ENCODE measurements at regions not wholly inside any gene's neighbourhood (a gene's known extent, or its start where the extent isn't known, plus 50 kb on each side); places are given as distances from the start of the nearest gene placed in this dataset.

- DNase-seq (ENCODE audit: low read depth in 1 of 2, low spot score in 2 of 2): no peak
- no peaks in the 10 kb centered on the region for H3K79me1 ChIP-seq (ENCODE audit: low read depth, low read length)
- H3K18ac ChIP-seq (ENCODE audit: extremely low read depth, low read length): no peak overlapping the region
- no peak overlapping the region for H2BK20ac ChIP-seq (ENCODE audit: low read length)
- H4K91ac ChIP-seq (replicated peaks; ENCODE audit: insufficient read length, low read length): no peak overlapping the region
- H4K8ac ChIP-seq (ENCODE audit: extremely low read depth, insufficient read depth, low read length): no peak overlapping the region
- H2AK5ac ChIP-seq (ENCODE audit: low read depth, low read length): no peak overlapping the region
- H2BK12ac ChIP-seq (ENCODE audit: low read depth, low read length): no peak overlapping the region
- no peak overlapping the region for H2BK120ac ChIP-seq (replicated peaks; ENCODE audit: low read depth, low read length)
- H3K4me2 ChIP-seq (ENCODE audit: insufficient read depth in 1 of 2, low read depth in 2 of 2, low read length in 2 of 2): no peak overlapping the region
- ChIA-PET POLR2A (ENCODE audit: partially characterized antibody) (no interaction called here), CTCF (ENCODE audit: partially characterized antibody) (interaction anchor here (0.5 to 1.5 kb wide), 4 partner anchors 11 to 102 kb away, joined by 3 read pairs; no protein-coding TSS in a partner anchor)
- no peak overlapping the region for H3K27ac ChIP-seq (ENCODE audit: low read depth, low read length)
- no peak for FAIRE-seq
- H3K4me1 ChIP-seq (replicated peaks in 1 of 4; ENCODE audit: control insufficient read depth in 3 of 4, insufficient read depth in 4 of 4, low read length in 3 of 4): no peaks in the 10 kb centered on the region; a peak in 1 of 7 replicates
- 0 out of 2 replicates have a peak, but pooled peaks cover 3% of the 10 kb centered on the region for H3K23me2 ChIP-seq (ENCODE audit: low read depth, low read length)
- no peak overlapping the region for H2BK5ac ChIP-seq (ENCODE audit: low read depth, low read length)
- no peak overlapping the region for H3K4ac ChIP-seq (replicated peaks; ENCODE audit: insufficient read length, low read depth, low read length)
- no peaks in the 10 kb centered on the region for H3K36me3 ChIP-seq (ENCODE audit: control insufficient read depth in 2 of 4, insufficient read depth in 4 of 4, low read length in 3 of 4)
- no peak overlapping the region for H2AFZ ChIP-seq (ENCODE audit: low read length)
- H3K23ac ChIP-seq (ENCODE audit: insufficient read length): no peak overlapping the region
- H3K27me3 ChIP-seq (replicated peaks in 1 of 4; ENCODE audit: control insufficient read depth in 3 of 4, extremely low read depth in 1 of 4, insufficient read depth in 3 of 4, low read length in 3 of 4): no peaks in the 10 kb centered on the region
- H4K20me1 ChIP-seq (replicated peaks in 1 of 2; ENCODE audit: control insufficient read depth in 1 of 2, insufficient read depth in 2 of 2, low read length in 2 of 2): no peaks in the 10 kb centered on the region
- no peak overlapping the region for H4K5ac ChIP-seq (ENCODE audit: insufficient read length, low read depth, low read length)
- H3K9me3 ChIP-seq (ENCODE audit: insufficient read depth in 2 of 2, low read depth in 1 of 2, low read length in 1 of 2): no peaks in the 10 kb centered on the region
- no peak overlapping the region for H3K9ac ChIP-seq (replicated peaks in 1 of 4; ENCODE audit: extremely low read depth in 1 of 4, low read depth in 3 of 4, low read length in 3 of 4)
- TF ChIP-seq, protein P1, sequence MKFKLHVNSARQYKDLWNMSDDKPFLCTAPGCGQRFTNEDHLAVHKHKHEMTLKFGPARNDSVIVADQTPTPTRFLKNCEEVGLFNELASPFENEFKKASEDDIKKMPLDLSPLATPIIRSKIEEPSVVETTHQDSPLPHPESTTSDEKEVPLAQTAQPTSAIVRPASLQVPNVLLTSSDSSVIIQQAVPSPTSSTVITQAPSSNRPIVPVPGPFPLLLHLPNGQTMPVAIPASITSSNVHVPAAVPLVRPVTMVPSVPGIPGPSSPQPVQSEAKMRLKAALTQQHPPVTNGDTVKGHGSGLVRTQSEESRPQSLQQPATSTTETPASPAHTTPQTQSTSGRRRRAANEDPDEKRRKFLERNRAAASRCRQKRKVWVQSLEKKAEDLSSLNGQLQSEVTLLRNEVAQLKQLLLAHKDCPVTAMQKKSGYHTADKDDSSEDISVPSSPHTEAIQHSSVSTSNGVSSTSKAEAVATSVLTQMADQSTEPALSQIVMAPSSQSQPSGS (IDR thresholded peaks at IDR 0.05; ENCODE audit: low read length): no peak
- no peak for TF ChIP-seq GABPA (IDR thresholded peaks at IDR 0.05; ENCODE audit: borderline replicate concordance, insufficient read depth, low read length)
- TF ChIP-seq MAFK (IDR thresholded peaks at IDR 0.05; ENCODE audit: low read depth, low read length): no peak
- no peak for TF ChIP-seq KDM1A (IDR thresholded peaks at IDR 0.05; ENCODE audit: borderline replicate concordance, low read length)
- no peak for TF ChIP-seq TAF1 (IDR thresholded peaks at IDR 0.05; ENCODE audit: low read depth, low read length)
- no peak for TF ChIP-seq SP2 (IDR thresholded peaks at IDR 0.05; ENCODE audit: low read length)
- TF ChIP-seq SIN3A (conservative IDR thresholded peaks at IDR 0.05 in 1 of 2, IDR thresholded peaks at IDR 0.05 in 1 of 2; ENCODE audit: low read depth in 1 of 2, low read length in 2 of 2): no peak
- TF ChIP-seq NRF1 (IDR thresholded peaks at IDR 0.05; ENCODE audit: low read depth, low read length): no peak
- no peak for TF ChIP-seq TBP (IDR thresholded peaks at IDR 0.05; ENCODE audit: low read depth, low read length)
- TF ChIP-seq KDM4A (IDR thresholded peaks at IDR 0.05; ENCODE audit: low read depth, low read length, severe bottlenecking): no peak
- no peak for TF ChIP-seq JUND (IDR thresholded peaks at IDR 0.05; ENCODE audit: low read length)
- TF ChIP-seq SP4 (IDR thresholded peaks at IDR 0.05; ENCODE audit: low read length): no peak
- H3K79me2 ChIP-seq (ENCODE audit: control insufficient read depth in 1 of 2, insufficient read depth in 2 of 2, low read length in 2 of 2): no peaks in the 10 kb centered on the region
- no peak overlapping the region for H2BK15ac ChIP-seq (ENCODE audit: low read length)
- H3K56ac ChIP-seq (replicated peaks; ENCODE audit: insufficient read length, low read depth, low read length): no peak overlapping the region
- no peak overlapping the region for H3K14ac ChIP-seq (ENCODE audit: insufficient read length)
- WGBS, 2 experiments (ENCODE audit: extremely low coverage in 1 of 2, insufficient coverage in 1 of 2, insufficient read length in 1 of 2, insufficient replicate concordance in 2 of 2, low coverage in 1 of 2, low lambda C conversion rate in 2 of 2, missing lambda C conversion rate in 1 of 2): 88% methylated on average over 4 of the region's 4 CpGs; no CpG with 5 or more reads in 1 of the 2 experiments
- H3K4me3 ChIP-seq (ENCODE audit: extremely low read depth in 1 of 4, insufficient read depth in 2 of 4, low read depth in 3 of 4, low read length in 4 of 4): no peak overlapping the region
Observed at GRCh38 chr13:75165543-75166230, 316.3 kb downstream of the TBC1D4 start.
